H1 (cell line): ENCODE measurements at regions not wholly inside any gene's neighbourhood (a gene's known extent, or its start where the extent isn't known, plus 50 kb on each side); places are given as distances from the start of the nearest gene placed in this dataset.

ENCODE experiments used
- CBX8 ChIP-seq: fragments of 300-800, 300-1000 bp; sonication (generic); IDR thresholded peaks from 2 replicates; pipeline ENCODE4 v1.7.1; 2016; ENCODE audit warnings: low read depth, low read length, borderline replicate concordance
- JUN ChIP-seq: IDR thresholded peaks from 2 replicates; pipeline ENCODE4 v1.6.1; 2011; ENCODE audit warnings: low read depth, mild to moderate bottlenecking, improper control_type of control experiment, low read length
- SUZ12 ChIP-seq: fragments of 200-600 bp; sonication (generic); IDR thresholded peaks from 2 replicates; pipeline ENCODE4 v1.6.1; 2012; ENCODE audit warnings: mild to moderate bottlenecking, inconsistent platforms, low read length, moderate library complexity, mixed read lengths

DNA sequence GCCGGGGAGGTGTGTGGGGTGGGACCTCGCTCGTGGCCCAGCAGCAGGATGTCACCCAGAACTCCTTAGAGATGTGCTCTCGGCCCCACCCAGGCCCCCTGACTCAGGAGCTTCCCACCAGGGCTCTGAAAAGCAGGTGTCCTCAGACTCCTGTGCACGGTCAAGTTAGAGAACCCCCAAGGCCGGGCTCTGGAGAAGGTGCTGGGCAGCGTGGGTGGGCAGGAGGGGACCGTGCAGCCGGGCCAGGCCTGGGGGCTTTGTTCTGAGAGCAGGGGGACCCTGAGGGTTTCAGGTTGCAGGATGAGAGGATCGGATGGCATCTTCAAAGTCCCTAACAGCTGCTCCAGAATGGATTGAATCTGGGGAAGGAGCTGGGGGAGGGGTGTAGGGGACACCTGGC, 164.4 kb upstream of the CIBAR2 start (continued):
- TF ChIP-seq JUN (no peak), CBX8 (no peak), SUZ12 (no peak)
